Motor neuron (in vitro differentiated cells): ENCODE measurements at regions not wholly inside any gene's neighbourhood (a gene's known extent, or its start where the extent isn't known, plus 50 kb on each side); places are given as distances from the start of the nearest gene placed in this dataset.

Experiments
- ATAC-seq, 8 experiments: fragments of 200-7000 bp; cut with Tn5 transposase; replicated peaks in 6 of 8; 2 replicates each; pipeline ENCODE4 v1.8.0; 2021; ENCODE audit warnings: mild to moderate bottlenecking in 8 of 8, moderate library complexity in 8 of 8
- H3K27ac ChIP-seq, 2 donors: fragments of 250-450 bp; sonication (Bioruptor Pico); 2 replicates each; pipeline ENCODE4 v1.9.0; 2021; ENCODE audit warnings: antibody characterized with exemption in 2 of 2, mild to moderate bottlenecking in 2 of 2, moderate library complexity in 1 of 2
- H3K4me1 ChIP-seq, 2 donors: fragments of 250-450 bp; sonication (Bioruptor Pico); replicated peaks in 1 of 2; 2 replicates each; pipeline ENCODE4 v1.6.1; 2021; ENCODE audit warnings: antibody characterized with exemption in 2 of 2, mild to moderate bottlenecking in 2 of 2, moderate library complexity in 1 of 2
- H3K4me3 ChIP-seq, 5 donors: fragments of 250-450 bp; sonication (Bioruptor Pico); 2 replicates each; pipeline ENCODE4 v1.9.0; 2021; ENCODE audit warnings: antibody characterized with exemption in 5 of 5, mild to moderate bottlenecking in 5 of 5, moderate library complexity in 4 of 5
- WGBS, 10 experiments: fragments of 450-650 bp; shearing (Covaris generic); methylation state at CpG; one replicate each; pipeline ENCODE4 v1.0.0; 2022; 5-methylcytosine and 5-hydroxymethylcytosine counted together
- in situ Hi-C, 9 experiments: fragments of 400-800 bp; cut with MboI; loops; one replicate each; pipeline ENCODE4 v1.15.0; 2021; ENCODE audit warnings: low sequenced_read_pairs in 9 of 9, low pct_unique_long_range_greater_than_20kb in 2 of 9; ENCODE audit not compliant: unreplicated experiment in 9 of 9

DNA sequence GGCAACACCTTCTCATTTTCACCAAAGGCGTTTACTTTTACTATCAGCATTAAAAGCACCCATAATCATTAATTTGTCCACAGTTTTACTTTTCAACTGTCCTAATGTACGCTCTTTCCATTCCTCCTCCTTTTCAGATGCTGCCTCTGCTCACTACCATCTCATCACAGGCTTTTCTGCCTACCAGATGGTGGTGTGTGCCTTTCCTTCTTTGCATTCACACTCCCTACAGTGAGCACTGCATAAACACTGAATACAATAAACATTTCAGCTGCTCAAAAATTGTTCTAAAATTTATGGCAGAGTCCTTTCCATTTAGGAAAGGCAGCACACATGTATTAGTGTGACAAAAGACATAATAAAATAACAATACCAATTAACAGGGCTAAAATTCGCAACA is 435.7 kb downstream of the GXYLT1 start:
- in situ Hi-C loops, result no loop called here
- peak in 4 of 8 experiments; percentile 28 to 43 (median 39) for ATAC-seq
- H3K27ac ChIP-seq, result no peak overlapping the region
- peaks cover 10 to 17% of the 10 kb centered on the region in 2 donors for H3K4me1 ChIP-seq
- H3K4me3 ChIP-seq, result no peak overlapping the region
- 0 to 69% (median 46%) methylated on average over 1 to 3 of the region's 3 CpGs for WGBS, 10 experiments

DNA sequence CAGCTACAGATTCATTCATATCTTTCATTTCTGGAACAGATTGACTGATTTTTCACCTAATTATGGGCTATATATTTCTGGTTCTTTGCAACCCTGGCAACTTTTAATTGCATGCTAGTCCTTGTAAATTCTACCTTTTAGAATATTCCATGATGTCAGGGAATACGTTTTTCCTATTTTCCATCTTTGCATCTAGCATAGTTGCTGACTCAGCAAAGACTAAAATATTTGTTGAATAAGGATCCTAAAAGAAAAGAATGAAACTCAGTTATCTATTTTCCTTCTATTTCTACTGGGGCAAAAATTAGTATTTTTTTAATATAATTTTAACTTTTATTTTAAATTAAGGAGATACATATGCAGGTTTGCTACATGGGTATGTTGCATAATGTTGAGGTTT is 438.3 kb downstream of the GXYLT1 start:
- no peak for ATAC-seq
- Histone ChIP-seq H3K4me3 (no peak overlapping the region), H3K4me1 (peaks cover 10 to 17% of the 10 kb centered on the region in 2 donors), H3K27ac (no peak overlapping the region)
- in situ Hi-C loops, result no loop called here
- WGBS, 10 experiments, result 0 to 100% (median 75%) methylated on average over 1 of the region's 1 CpG; no CpG with 5 or more reads in 1 of the 10 experiments

DNA sequence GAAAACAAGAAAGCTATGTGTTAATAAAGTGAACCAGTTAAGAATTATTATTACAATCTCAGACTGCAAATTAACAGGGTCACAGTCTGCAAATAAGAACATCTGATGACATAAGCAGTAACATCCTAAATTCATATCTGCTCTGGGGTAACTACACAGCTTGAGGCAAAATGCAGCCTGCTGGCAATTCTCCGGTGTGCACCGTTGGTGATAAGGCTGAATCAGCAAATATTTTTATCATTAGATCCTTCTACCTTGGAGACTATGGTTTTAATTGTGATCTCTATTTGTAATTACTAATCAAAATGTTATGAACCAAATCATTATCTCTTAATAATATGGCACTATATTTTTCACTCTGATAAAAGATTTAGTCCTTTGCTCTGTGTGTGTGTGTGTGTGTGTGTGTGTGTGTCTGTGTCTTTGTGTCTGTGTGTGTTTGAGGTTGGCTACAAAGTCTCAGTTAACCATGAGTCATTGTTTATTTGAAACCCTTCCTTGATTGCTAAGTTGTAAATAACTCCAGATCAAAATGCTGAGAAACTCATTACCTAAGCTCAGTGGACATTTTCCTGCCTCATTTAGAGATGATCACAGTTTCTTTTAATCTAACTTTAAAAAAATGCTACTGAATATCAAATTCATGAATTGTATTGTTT is 442.6 kb downstream of the GXYLT1 start:
- Histone ChIP-seq H3K27ac (no peak overlapping the region), H3K4me1 (no peaks in the 10 kb centered on the region), H3K4me3 (no peak overlapping the region)
- 0 to 86% (median 42%) methylated on average over 2 of the region's 2 CpGs; no CpG with 5 or more reads in 5 of the 10 experiments for WGBS, 10 experiments
- no peak for ATAC-seq
- in situ Hi-C loops, result no loop called here

DNA sequence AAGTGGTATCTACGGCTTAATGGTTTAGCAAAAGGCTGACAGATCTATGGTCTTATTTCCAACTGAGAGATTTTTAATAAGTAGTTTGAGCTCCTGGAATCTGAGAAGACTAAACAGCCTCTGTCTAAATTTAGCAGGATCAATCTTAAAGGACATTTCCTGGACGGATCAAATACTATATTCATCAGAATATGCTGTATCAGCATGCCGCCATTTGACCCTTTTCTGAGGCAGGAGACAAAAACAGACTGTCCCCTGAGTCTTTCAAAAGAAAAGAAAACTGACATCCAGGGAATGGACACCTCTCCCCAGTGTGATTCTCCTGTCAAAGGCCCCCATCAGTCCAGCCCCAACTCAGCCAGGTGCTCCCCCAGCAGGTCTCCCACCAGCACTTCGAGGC is 443.7 kb downstream of the GXYLT1 start:
- in situ Hi-C loops, result no loop called here
- ATAC-seq, result no peak
- no peak overlapping the region for H3K27ac ChIP-seq
- H3K4me3 ChIP-seq, result no peak overlapping the region
- WGBS, 10 experiments, result 60 to 100% (median 78%) methylated on average over 1 to 3 of the region's 4 CpGs; no CpG with 5 or more reads in 4 of the 10 experiments
- no peaks in the 10 kb centered on the region for H3K4me1 ChIP-seq

DNA sequence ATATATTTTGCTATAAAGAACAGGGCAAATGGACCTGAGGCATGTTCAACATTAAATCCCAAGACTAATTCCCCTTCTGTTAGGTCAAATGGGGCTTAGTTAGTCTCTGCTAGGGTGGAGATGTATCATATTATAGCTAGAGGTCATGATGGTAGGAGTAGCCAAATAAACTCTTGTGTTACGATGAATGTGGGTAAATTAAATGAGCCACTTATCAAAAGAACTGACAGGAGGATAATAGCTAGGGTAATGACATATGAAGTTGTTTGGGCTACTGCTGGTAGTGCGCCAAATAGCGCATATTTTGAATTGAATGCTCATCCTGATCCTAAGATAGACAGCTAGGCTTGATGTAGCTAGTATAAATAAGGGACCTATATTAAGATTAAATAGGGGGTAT is 445.0 kb downstream of the GXYLT1 start:
- no peak overlapping the region for H3K4me3 ChIP-seq
- H3K27ac ChIP-seq, result no peak overlapping the region
- H3K4me1 ChIP-seq, result no peaks in the 10 kb centered on the region
- in situ Hi-C loops, result no loop called here
- 31 to 100% (median 75%) methylated on average over 1 to 3 of the region's 3 CpGs; no CpG with 5 or more reads in 3 of the 10 experiments for WGBS, 10 experiments
- ATAC-seq, result no peak

DNA sequence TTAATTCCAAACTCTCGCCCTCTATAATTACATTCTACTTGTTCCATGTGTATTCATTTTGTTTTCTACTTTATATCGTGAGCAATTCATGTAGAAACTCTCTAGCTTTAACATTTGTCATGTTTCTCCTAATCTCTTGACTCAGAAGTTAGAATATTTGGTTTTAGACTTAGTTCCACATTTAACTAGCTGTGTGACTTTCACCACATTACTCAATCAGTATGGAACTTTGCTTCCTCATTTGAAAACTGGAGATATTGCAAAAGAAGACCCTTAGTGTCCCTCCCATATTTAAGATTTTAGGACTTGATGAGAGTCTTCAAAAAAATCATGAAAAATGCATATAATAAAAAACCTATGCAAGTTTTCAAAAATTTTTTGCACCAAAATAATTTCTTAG is 447.5 kb downstream of the GXYLT1 start:
- Histone ChIP-seq H3K4me1 (no peaks in the 10 kb centered on the region), H3K27ac (no peak overlapping the region), H3K4me3 (no peak overlapping the region)
- WGBS, 10 experiments, result 0 to 100% (median 76%) methylated on average over 1 to 2 of the region's 2 CpGs
- in situ Hi-C loops, result no loop called here
- ATAC-seq, result no peak

DNA sequence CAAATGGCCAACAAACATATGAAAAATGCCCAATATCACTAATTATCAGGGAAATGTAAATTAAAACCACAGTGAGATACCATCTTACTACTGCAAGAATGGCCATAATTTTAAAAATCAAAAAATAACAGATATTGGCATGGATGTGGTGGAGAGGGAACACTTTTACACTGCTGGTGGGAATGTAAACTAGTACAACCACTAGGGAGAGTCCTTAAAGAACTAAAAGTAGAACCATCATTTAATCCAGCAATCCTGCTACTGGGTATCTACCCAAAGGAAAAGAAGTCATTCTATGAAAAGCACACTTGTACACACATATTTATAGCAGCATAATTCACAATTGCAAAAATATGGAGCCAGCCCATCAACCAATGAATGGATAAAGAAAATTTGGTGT is 459.7 kb downstream of the GXYLT1 start:
- H3K4me3 ChIP-seq, result no peak overlapping the region
- H3K27ac ChIP-seq, result no peak overlapping the region
- peaks cover 0 to 10% of the 10 kb centered on the region in 2 donors for H3K4me1 ChIP-seq
- in situ Hi-C loops, result no loop called here
- no peak for ATAC-seq

DNA sequence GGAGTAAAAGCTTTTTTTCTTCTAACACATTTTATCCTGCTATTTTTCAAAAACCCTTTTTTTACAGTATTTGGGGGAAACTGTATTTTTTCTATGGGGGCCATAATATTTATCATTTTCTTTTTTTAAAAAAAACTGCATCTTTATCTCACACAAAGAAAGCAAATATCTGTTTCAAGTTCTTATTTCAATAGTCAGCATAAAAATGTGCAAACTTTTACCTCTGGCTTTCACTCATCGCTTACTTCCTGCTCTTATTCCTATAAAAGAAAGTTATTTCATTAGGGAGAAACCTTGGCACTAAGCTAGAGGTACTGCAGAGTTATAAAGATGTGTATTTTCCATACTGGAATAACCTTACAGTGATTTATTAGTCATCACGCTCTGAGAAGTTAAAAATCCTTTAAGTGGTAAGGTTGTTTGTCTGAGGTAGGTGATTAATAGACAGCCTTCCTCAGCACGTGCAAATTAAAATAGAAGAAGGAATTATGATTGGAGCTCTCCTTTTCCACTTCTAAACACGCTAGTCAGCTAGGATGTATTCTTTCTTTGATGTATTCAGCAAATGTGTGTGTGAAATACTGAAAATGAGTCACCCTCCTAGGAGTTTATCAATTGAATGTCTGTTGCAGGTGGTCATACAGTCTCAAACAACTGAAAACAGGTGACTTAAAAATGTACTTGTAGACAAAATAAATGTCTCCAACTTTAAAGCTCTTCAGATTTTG is 461.0 kb downstream of the GXYLT1 start:
- ATAC-seq, result peak in 5 of 8 experiments; percentile 37 to 75 (median 56)
- in situ Hi-C loops, result no loop called here
- Histone ChIP-seq H3K27ac (no peak overlapping the region), H3K4me3 (no peak overlapping the region), H3K4me1 (peaks cover 0 to 10% of the 10 kb centered on the region in 2 donors)
- WGBS, 10 experiments, result 0 to 80% (median 50%) methylated on average over 1 to 4 of the region's 4 CpGs

DNA sequence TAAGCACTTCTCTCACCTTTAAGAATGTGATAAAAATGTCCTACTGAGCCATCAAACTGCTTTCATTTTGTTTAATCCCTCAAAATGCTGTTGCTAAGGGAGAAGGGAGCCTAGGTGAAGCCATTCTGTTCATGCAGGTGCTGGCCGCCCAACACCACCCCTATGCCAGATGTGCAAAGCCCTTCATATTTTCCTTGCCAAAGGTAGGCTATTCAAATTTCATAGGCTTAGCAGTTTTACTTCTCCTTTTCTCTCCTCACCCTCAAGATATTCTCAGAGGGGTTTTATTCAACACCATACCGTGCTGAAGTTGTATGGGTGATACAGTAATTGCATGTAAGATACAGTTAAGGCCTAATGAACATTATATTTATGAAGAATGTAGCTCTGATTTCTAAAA is 461.7 kb downstream of the GXYLT1 start:
- in situ Hi-C loops, result no loop called here

DNA sequence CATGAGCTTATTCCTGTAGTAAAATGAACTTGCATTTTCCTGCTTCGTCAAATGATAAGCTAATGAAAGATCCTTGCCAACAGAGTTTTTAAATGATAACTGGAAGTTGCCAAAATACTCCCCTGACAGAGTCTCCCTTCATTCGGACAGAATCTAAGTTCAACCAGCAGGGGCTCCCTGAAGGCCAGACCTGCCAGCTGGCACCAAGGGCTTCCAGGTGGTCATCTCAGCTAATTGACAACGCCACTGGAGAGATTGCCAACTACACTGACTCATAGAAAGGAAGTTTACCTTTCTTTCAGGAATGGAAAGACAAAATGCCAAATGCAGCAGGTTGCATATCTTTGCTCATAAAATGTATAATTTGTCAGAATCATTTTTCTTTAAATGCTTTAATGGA is 462.8 kb downstream of the GXYLT1 start:
- in situ Hi-C loops, result no loop called here
- Histone ChIP-seq H3K27ac (no peak overlapping the region), H3K4me1 (peaks cover 0 to 10% of the 10 kb centered on the region in 2 donors), H3K4me3 (no peak overlapping the region)
- WGBS, 10 experiments, result 0 to 92% (median 85%) methylated on average over 2 to 3 of the region's 3 CpGs; no CpG with 5 or more reads in 1 of the 10 experiments
- ATAC-seq, result no peak

More for the DNA sequence above, 461.7 kb downstream of the GXYLT1 start:
- Histone ChIP-seq H3K4me3 (no peak overlapping the region), H3K27ac (no peak overlapping the region), H3K4me1 (peaks cover 0 to 10% of the 10 kb centered on the region in 2 donors)
- 14 to 100% (median 80%) methylated on average over 1 to 2 of the region's 2 CpGs; no CpG with 5 or more reads in 1 of the 10 experiments for WGBS, 10 experiments
- no peak for ATAC-seq

DNA sequence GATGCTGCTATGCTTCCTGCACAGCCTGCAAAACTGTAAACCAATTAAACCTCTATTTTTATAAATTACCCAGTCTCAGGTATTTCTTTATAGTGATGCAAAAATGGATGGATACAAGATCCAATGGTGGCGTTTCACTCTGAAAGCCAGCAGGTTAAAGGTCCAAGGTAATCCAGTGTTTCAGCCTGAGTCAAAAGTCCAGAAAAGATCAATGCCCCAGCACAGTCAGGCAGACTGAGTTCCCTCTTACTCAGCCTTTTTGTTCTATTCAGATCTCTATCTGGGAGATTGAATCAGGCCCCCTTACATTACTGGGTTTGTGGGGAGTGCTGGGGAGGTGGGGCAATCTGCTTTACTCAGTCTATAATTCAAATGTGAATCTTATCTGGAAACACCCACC is 464.5 kb downstream of the GXYLT1 start:
- in situ Hi-C loops, result no loop called here
- no peak for ATAC-seq
- Histone ChIP-seq H3K4me1 (peaks cover 0 to 10% of the 10 kb centered on the region in 2 donors), H3K4me3 (no peak overlapping the region), H3K27ac (no peak overlapping the region)
- 0 to 100% (median 86%) methylated on average over 1 of the region's 1 CpG; no CpG with 5 or more reads in 3 of the 10 experiments for WGBS, 10 experiments

DNA sequence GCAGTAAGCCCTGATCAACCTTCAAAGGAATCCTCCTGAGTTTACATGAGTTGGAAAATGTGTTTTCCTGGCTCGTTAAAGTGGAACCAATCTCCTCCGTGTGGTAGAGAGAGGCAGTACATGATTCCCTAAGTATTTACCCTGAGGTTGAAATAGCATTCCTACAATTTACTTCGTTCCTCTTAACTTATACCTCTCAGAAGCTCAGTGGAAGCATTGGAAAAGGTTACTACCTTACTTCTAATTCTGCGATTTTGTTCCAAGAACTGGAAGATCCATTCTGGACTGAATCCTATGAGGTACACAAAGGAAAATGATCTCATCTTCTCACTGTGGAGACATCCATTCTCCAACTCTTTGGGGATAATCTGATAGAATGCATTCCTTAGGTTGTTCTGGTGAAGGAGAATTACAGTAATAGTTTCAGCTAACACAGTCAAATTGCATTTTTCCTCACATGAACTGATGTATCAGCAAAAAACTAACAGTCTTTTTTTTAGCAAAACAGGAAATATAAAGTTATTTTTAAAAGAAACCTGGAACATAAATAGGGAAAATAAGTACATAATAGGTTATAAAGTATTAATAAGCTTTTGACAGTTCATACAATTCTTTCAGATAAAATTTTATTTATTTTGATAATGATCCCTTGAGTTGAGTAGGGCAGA is 475.6 kb downstream of the PDZRN4 start:
- H3K27ac ChIP-seq, result no peak overlapping the region
- ATAC-seq, result peak in 4 of 8 experiments; percentile 40 to 87 (median 57)
- in situ Hi-C loops, result loop anchor here in 3 of 9 experiments (25.0 kb wide), 2 partner anchors 176 to 376 kb away; no protein-coding TSS in a partner anchor
- 0 to 77% (median 41%) methylated on average over 1 to 4 of the region's 4 CpGs for WGBS, 10 experiments
- no peak overlapping the region for H3K4me3 ChIP-seq
- H3K4me1 ChIP-seq, result peaks cover 4 to 7% of the 10 kb centered on the region in 2 donors

DNA sequence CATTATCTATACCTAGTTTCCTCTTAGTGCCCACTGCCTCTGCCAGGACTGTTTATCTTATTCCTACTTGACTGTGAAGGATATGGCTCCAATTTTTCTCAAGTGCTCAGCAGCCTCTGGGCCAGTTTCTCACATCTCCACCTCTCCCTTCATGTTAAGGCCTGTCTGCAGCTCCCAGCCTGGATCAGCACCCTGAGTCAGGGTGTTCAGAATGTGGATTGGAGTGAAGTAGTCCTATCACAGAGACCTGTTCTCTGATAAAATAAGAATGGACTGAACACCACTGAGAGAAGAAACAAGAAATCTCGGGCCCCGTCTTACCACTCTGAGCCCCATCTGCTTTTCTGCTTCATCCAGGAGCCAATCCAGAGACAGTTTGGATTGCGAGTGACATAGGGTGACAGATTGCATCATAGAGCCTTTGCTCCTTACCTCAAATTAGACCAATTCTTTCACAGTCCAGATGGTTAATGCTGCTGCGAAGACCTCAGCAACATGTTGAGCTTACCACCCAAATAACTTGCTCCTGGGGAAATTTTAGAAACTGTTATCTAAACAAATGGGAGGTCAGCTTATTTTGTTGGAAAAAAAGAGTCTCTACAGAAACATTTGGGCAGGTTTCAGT is 473.1 kb downstream of the PDZRN4 start:
- Histone ChIP-seq H3K4me1 (peaks cover 4 to 7% of the 10 kb centered on the region in 2 donors), H3K4me3 (no peak overlapping the region), H3K27ac (no peak overlapping the region)
- in situ Hi-C loops, result loop anchor here in 3 of 9 experiments (25.0 kb wide), 2 partner anchors 174 to 374 kb away; no protein-coding TSS in a partner anchor
- no peak for ATAC-seq
- 20 to 100% (median 84%) methylated on average over 1 to 4 of the region's 4 CpGs; no CpG with 5 or more reads in 4 of the 10 experiments for WGBS, 10 experiments
